ENCODE measurements at regions not wholly inside any gene's neighbourhood (a gene's known extent, or its start where the extent isn't known, plus 50 kb on each side); places are given as distances from the start of the nearest gene placed in this dataset.

GRCh38 chr4:122246551-122246950 lies 94.4 kb downstream of the BLTP1 start:
- H2BK120ac ChIP-seq (ENCODE audit: low read depth, low read length): no peak overlapping the region
- H2AK5ac ChIP-seq (ENCODE audit: low read depth, low read length): no peak overlapping the region
- no peaks in the 10 kb centered on the region for H3K4me1 ChIP-seq (ENCODE audit: control insufficient read depth, insufficient read depth, low read length)
- in situ Hi-C loops (cut with MboI; ENCODE audit: low sequenced_read_pairs) (no loop called here), intact Hi-C loops (cut with micrococcal nuclease) (no loop called here), dilution Hi-C loops (cut with HindIII; ENCODE audit: low sequenced_read_pairs, unreplicated experiment) (no loop called here)
- H3K27me3 ChIP-seq (ENCODE audit: control insufficient read depth, insufficient read depth, low read length): no peaks in the 10 kb centered on the region
- H2AK9ac ChIP-seq (replicated peaks; ENCODE audit: low read depth, low read length, poor library complexity): no peak overlapping the region
- CTCF ChIA-PET: interaction anchor here (2.2 kb wide), 1 partner anchor 346 kb away, joined by 7 read pairs; no protein-coding TSS in a partner anchor
- no peak overlapping the region for H3K56ac ChIP-seq (ENCODE audit: extremely low read depth, insufficient read depth, low read length)
- H4K91ac ChIP-seq (ENCODE audit: insufficient read depth, low read depth, low read length): no peak overlapping the region
- no peak overlapping the region for H3K14ac ChIP-seq (replicated peaks; ENCODE audit: low read depth, low read length)
- peaks cover 10% of the 10 kb centered on the region for H3K36me3 ChIP-seq (ENCODE audit: control insufficient read depth, insufficient read depth, low read length)
- DNase-seq: peak; percentile 1
- no TSS peak for BruUV-seq (replicated peaks)
- no peak overlapping the region for H2AFZ ChIP-seq (replicated peaks; ENCODE audit: low read length, poor library complexity)
- no peak overlapping the region for H3K27ac ChIP-seq (ENCODE audit: insufficient read depth, low read length)
- no peak for TF ChIP-seq MXI1 (IDR thresholded peaks at IDR 0.05; ENCODE audit: borderline replicate concordance, low read depth, low read length)
- no peak for TF ChIP-seq NFE2L2 (IDR thresholded peaks at IDR 0.05; ENCODE audit: low read depth, low read length)
- TF ChIP-seq, protein P1, sequence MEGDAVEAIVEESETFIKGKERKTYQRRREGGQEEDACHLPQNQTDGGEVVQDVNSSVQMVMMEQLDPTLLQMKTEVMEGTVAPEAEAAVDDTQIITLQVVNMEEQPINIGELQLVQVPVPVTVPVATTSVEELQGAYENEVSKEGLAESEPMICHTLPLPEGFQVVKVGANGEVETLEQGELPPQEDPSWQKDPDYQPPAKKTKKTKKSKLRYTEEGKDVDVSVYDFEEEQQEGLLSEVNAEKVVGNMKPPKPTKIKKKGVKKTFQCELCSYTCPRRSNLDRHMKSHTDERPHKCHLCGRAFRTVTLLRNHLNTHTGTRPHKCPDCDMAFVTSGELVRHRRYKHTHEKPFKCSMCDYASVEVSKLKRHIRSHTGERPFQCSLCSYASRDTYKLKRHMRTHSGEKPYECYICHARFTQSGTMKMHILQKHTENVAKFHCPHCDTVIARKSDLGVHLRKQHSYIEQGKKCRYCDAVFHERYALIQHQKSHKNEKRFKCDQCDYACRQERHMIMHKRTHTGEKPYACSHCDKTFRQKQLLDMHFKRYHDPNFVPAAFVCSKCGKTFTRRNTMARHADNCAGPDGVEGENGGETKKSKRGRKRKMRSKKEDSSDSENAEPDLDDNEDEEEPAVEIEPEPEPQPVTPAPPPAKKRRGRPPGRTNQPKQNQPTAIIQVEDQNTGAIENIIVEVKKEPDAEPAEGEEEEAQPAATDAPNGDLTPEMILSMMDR (conservative IDR thresholded peaks at IDR 0.05; ENCODE audit: low read depth, low read length): no peak
- TF ChIP-seq CHD1 (IDR thresholded peaks at IDR 0.05; ENCODE audit: low read depth, low read length): no peak
- no peak for TF ChIP-seq CEBPB (IDR thresholded peaks at IDR 0.05; ENCODE audit: low read depth, low read length)
- no peak for TF ChIP-seq BHLHE40 (IDR thresholded peaks at IDR 0.05; ENCODE audit: low read depth, low read length)
- no peak for TF ChIP-seq MAFK (IDR thresholded peaks at IDR 0.05; ENCODE audit: low read depth, low read length)
- no peak for TF ChIP-seq RAD21 (IDR thresholded peaks at IDR 0.05; ENCODE audit: low read length)
- no peak for TF ChIP-seq POLR2A (IDR thresholded peaks at IDR 0.05; ENCODE audit: low read depth, low read length)
- TF ChIP-seq USF2 (IDR thresholded peaks at IDR 0.05; ENCODE audit: low read depth, low read length): no peak
- no peak overlapping the region for H3K4me2 ChIP-seq (ENCODE audit: low read depth, low read length)
- H2BK5ac ChIP-seq (ENCODE audit: low read depth, low read length, poor library complexity, severe bottlenecking): no peak overlapping the region
- no peak overlapping the region for H4K8ac ChIP-seq (ENCODE audit: low read depth in 2 of 2, low read length in 2 of 2)
- no peak overlapping the region for H3K18ac ChIP-seq (ENCODE audit: low read depth, low read length)
- H4K5ac ChIP-seq (ENCODE audit: low read depth, low read length): no peak overlapping the region
- H3K23ac ChIP-seq (ENCODE audit: low read depth, low read length): no peak overlapping the region
- POLR2A ChIA-PET (ENCODE audit: unreplicated experiment): no interaction called here
- H3K4me3 ChIP-seq (ENCODE audit: insufficient read depth, low read depth, low read length): no peak overlapping the region
- H2BK20ac ChIP-seq (ENCODE audit: low read depth, low read length): no peak overlapping the region
- no CpG with 5 or more reads among the region's 2 CpGs for WGBS, 2 experiments (ENCODE audit: extremely low coverage in 2 of 2, insufficient read length in 1 of 2)
- H2BK15ac ChIP-seq (ENCODE audit: low read depth, low read length): no peak overlapping the region
- no peaks in the 10 kb centered on the region for H4K20me1 ChIP-seq (ENCODE audit: insufficient read depth, low read length)
- H3K9me1 ChIP-seq (ENCODE audit: insufficient read depth, low read length): no peaks in the 10 kb centered on the region
- no peaks in the 10 kb centered on the region for H3K9me3 ChIP-seq (ENCODE audit: control insufficient read depth, insufficient read depth, low read length)
- ATAC-seq (ENCODE audit: low read depth): no peak
- H3K9ac ChIP-seq (ENCODE audit: low read depth, low read length): no peak overlapping the region
- H3K4ac ChIP-seq (ENCODE audit: low read depth, low read length): no peak overlapping the region
- no peaks in the 10 kb centered on the region for H3K79me1 ChIP-seq (ENCODE audit: low read depth in 1 of 2, low read length in 2 of 2)
